GM18870 (cell line): ENCODE measurements at regions not wholly inside any gene's neighbourhood (a gene's known extent, or its start where the extent isn't known, plus 50 kb on each side); places are given as distances from the start of the nearest gene placed in this dataset.

Source experiments
- ATAC-seq: cut with Tn5 transposase; IDR thresholded peaks from one replicate; pipeline ENCODE4 v1.9.1; 2021; ENCODE audit warnings: moderate library complexity; ENCODE audit not compliant: unreplicated experiment

DNA sequence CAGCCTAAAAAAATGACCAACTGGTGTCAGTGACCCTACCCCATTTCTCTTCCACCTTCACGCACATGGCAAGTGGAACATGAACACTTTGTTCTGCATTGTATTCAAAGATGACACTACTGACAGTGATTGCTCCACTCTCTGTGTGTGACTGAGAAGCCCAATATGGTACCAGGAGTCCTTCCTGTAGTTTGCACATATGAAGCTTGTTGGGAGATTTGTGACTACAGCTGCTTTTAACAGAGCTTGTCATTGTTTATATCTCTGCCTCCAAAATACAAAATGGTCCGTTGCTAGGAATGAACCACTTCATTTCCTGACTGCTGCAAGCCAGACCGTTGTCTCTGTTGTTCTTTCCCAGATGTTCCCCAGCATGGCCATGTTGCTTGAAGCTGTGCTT, 140.3 kb upstream of the TCF21 start:
- ATAC-seq = no peak

DNA sequence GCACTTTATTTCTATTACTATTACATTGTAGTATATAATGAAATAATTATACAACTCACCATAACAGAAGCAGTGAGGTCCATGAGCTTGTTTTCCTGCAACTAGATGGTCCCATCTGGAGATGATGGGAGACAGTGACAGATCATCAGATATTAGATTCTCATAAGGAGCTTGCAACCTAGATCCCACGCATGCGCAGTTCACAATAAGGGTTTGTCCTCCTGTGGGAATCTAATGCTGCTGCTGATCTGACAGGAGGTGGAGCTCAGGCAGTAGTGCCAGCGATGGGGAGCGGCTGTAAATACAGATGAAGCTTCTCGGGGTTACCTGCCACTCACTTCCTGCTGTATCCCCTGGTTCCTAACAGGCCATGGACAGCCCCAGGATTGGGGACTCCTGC, 139.5 kb upstream of the TCF21 start:
- no peak for ATAC-seq

DNA sequence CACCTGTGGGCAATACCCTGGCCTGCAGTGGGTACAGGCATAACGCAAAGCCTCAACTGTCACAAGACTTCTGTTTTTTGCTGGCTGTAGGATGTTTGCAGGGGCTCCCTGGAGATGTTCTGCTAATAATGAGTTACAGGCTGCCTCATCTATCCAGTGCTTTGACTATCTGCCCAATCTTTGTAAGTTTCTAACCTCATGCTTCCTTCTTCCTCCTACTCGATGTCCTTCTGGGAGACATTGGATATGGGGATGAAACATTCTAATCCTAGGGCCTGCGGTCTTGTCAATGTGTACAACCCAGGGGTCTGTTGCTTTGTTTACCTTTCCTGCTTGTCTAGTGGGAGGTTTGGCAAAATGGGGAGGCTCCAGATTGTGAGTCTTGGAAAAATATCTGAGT, 136.8 kb upstream of the TCF21 start:
- no peak for ATAC-seq

DNA sequence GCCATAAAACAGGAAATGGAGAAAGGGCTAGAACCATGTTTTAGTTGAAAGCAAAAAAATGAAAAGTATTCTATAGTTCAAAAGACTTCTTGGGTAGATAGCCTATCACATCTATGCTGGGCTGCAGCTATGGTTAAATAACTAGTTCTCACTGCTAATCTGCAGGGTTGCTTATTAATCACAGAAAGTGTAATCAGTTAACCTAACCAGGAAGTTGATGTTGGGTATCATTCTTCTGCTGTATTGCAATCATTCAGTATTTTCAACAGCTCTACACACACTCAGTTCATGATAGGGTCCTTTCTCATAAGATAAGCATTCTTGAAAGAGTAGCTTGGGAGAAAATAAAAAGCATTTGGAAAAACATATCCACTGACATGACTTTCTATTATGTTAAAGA, 135.2 kb upstream of the TCF21 start:
- ATAC-seq = no peak

DNA sequence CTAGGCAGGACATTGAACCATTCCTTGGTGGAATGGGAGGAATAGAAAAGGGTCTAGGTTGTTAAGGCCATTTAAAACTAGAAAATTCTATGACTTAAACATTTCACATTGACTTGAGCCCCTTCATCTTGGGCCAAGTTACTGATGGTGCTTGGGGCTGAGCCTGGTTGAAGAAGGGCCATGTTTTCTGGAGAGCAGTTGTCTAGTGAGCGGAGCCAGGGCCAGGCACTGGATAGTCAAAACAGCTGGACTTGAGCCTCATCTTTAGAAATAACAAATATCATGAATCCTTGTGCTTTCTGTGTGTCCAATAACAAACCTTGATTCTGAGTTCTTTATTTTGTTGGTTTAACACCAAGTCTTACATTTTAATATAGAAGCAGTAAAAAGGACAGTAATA, 134.6 kb upstream of the TCF21 start:
- ATAC-seq = no peak

DNA sequence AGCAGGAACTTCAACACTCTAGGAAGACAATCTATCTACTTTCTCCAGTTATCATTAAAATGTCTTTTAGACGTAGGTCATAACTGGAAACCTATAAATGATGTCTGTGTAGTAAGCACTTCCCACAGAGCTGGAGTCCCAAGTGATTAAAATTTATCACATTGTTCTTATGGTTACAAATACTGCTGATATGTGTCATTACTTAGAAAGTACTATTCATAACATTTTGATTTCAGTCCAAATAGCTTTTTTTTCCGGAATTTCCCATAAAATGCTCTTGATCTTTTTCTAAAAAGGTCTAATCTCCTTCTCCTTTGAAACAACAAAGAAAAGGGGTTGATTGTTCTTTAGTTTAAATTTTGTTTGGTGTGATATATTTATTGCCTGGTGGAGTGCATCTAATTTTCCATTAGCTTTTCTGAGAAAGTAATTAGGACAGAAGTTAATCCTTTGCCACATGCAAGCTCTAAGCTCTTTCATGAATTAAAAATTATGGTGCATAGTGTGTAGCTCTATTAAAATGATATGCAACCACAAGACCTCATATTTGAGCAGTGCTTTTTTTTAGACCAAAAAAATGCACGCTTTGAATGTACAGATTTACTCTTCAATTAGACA, 132.7 kb upstream of the TCF21 start:
- no peak for ATAC-seq

DNA sequence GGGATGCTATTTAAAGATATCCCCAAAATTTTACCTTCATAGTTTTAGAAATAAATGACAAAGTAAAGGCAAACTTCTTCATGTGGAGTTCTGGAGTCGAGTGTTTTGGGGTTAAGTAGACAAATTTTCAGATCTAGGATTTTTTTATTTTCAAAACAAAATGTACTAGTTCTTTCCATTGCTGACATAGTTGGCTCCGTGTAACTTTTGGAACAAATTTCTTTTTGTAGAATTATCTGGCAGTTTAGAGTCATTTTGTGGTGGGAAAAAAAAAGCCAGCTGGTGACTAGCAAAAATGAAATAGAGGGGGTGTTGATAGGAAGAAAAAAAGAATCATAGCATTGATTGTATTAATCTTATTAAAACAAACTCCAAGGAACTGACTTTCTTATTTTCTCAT, 131.6 kb upstream of the TCF21 start:
- ATAC-seq = no peak

DNA sequence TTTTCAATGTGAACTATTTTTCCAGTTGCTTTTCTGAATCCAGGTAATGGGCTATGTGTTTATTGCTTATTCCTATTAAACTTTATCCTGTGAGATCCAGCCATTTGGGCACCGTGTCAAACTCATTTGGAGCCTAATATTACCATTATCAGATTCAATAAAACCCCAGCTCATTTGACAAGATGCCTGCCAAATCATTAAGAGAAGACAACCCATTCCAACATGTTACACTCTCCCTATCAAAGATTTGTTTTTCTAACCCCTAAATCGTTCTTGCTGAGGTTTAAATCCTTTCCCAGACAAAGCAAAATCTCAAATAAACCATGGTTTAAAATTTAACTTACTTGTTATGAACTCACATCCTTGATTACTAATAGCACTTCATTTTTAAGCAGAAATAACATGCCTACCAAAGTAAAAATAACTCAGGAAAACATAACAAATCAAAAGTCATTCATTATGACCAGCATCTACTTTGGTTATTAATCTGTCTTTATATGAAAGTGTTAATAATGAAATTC, 130.0 kb upstream of the TCF21 start:
- no peak for ATAC-seq

DNA sequence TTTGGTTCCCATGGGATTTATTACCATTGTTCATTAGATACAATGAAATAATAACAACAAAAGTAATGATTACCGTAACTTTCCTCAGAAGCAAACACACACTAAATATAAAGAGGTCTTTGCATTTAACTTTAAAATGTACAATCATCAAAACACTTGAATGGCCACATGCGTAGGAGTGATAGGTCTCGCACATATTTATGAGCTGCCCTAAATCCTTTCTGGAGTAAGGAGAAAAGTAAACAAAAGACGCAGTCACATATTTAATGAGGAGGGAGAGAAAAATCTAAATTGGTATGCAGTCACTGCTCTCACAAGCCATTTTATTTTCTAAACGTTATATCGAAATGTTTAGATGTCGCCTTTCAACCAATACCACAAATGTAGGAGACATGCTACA, 129.4 kb upstream of the TCF21 start:
- ATAC-seq = no peak

DNA sequence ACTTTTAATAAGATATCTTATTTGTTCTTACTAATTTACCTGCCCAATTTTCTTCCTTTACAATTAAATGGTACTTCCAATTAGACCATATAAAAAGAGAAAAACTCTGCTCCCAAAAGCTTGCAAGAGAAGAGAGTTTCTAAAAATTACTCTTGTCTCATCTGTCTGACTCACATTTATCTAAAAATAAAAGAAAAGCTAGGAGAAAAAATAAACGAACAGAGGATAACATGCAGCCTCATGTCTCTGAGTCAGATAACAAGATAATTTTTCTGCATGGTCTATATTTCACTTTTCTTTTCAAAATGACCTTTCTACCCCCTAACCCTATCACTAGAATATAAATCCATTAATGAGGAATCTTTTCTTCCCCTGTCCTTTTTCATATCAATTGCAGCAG, 127.2 kb upstream of the TCF21 start:
- ATAC-seq = no peak

DNA sequence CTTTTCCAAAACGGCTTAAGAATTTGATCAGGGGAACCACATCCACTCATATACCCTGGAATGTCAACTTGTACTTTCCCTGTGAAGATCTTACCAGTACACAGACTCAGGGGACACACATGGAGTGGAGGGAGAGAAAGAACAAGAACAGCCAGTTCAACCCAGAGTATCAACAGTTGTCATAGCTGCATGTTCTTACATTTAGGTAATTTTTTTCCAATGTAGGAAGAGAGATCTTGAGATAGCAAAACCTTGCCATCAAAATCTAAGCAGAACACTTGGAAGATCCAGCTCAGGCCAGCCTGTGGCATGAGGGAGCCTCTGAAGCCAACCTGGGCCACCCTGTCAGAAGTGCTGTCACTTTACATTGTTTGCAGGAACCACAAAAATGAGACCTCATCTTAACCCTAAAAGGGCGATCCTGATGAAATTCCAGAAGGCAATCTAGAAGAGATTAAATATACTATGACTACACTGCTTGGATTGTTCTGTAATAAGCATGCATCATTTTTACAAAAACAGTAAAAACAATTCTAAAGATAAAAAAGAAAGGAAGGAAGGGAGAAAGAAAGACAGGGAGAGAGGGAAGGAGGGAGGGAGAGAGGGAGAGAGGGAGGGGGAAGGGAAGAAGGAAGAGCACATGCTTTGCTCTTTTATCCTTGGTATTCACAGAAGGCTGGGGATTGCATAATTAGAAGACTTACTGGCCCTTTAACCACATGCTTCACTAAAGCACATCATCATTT, 124.7 kb upstream of the TCF21 start:
- no peak for ATAC-seq

DNA sequence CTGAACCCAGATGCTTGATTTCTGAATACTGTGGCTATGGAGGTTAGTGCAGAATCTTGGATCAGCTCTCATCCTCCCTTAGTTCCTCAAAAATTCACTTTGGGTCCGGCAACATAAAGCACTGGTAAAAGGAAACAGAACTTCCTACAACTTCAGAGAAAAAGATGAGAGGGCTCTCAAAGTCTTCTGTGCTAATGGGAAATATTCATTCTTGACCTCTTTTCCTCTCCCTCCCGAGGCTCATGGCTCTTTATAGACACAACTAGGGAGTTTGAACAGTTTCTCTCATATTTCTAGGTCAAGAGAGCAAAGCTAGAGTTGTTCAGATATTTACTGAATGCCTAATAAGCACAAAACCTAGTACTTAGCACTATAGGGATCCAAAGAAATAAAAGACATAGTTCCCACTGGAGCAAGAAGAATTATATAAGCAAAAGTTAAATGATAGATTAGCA, 124.1 kb upstream of the TCF21 start:
- ATAC-seq = no peak

DNA sequence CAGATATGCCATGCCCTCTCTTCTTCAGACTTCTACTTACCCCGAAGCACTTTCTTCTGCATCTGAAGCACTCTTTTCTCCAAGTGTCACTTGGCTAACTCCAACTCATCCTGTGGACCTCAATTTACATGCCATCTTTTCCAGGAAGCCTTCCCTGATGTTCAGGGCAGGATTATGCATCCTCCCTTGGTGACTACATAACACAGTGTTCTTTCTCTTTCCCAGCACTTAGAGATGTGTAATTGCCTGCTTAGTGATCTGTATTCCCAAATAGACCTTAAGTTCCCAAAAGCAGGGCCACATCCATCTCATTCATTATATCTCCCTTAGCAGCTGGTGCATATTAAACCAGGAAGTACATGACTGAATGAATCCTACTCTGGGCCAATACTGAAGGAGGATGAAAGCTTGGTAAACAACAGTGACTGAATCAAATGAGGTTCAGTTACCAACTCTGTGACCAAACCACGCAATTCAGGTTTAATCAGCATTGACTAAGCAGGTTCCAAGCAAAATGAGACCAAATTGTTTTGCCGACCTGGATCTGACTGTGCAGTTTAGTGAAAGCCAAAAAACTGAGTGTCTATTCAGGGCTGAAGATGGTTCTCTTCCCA, 121.4 kb upstream of the TCF21 start:
- ATAC-seq = no peak

DNA sequence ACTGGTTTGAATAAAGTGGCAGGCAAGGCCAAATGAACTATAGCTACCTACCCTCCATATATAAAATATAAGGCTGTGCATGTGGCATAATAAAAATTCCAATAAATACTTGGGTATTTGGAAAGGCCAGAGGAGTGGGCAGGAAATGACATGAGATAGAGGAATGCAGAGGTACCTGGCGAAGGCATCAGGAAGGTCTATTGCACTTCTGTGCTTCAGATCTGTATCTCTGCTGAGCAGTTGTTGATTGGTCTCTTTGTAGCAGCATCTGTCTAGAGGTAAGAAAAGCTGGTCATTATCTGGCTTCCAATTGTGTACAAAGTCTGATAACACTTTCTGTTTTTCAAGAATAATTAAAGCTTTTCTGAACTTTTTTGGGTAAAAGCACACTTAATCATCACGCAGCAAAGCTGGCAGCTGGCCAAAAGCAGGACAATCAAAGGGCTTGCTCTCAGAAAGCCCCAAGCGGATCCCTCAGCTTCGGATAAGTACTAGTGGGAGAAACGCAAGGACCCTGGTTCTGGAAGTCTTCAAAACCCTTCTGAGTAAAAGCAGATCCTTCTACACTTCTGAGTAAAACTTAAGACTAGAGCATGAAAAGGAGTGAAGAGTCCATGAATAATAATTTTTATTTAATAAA, 120.1 kb upstream of the TCF21 start:
- no peak for ATAC-seq

DNA sequence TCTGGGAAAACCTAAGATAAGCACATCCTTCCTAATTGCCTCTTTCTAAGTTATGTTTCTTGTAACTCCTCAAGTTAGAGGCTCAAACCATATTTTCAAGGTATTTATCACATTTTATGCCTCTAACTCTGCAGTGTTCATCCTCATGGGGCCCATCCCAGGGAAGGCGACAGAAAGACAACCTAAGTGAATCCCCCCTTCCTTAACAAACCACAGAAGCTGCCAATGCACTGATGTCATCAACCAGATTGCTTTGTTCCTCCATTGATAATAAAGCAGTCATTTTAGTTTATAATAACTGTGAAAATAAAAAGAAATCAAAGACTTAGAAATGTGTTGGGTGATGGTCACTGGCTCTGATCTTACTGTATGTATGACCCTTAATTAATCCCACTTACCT, 119.5 kb upstream of the TCF21 start:
- no peak for ATAC-seq

DNA sequence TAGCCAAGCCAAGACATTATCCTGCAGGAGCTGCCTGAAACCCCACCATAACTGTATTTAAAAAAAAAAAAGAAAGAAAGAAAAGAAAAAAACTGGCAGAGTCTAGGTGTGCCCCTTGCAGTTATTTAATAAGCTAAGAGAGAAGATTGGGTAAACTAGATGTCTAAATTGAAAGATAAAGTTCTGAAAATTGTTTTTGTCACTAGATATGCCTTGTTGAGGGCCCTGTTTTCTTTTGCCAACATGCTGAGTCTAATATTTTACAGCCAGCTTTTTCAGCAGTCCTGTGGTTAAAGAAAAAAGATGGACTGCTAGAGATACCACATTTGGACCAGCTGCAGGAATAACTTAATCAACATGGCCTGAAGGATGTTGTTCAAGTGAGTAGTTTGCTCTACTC, 116.3 kb upstream of the TCF21 start:
- ATAC-seq = no peak

DNA sequence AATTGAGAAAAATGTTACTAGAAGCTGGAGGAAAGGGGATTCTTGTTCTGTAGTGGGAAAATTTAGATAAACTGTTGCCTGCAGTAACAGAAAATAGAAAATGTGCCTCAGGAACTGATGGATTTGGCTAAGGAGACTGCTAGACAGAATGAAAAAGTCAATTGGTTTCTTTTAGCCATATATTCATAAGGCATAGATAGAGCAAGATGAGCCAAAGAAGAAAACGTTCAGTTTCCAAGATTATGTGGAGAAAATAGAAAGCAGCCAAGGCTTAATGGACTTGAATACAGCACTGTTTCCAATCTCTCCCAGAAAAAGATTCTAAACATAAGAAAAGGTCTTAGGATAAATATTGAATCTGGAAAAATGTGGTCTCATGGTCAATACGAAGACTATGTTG, 115.1 kb upstream of the TCF21 start:
- no peak for ATAC-seq

DNA sequence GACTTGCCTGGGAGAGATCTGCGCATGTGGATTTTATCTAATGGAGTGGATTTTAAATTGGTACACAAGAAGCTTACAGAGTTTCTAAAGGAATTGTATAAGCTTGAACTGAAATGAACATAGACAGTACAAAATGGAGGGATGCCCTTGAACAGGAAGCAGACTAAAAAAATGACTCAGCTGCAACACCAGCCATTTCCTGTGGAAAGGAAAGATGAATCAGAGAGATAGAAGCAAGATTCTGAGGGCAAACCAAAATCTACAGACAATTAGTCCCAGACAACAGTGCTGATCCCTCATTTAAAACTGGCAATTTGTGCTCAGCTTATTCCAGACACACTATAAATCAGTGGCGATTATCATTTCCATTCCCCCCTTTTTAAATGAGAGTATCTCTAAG, 114.6 kb upstream of the TCF21 start:
- ATAC-seq = no peak

DNA sequence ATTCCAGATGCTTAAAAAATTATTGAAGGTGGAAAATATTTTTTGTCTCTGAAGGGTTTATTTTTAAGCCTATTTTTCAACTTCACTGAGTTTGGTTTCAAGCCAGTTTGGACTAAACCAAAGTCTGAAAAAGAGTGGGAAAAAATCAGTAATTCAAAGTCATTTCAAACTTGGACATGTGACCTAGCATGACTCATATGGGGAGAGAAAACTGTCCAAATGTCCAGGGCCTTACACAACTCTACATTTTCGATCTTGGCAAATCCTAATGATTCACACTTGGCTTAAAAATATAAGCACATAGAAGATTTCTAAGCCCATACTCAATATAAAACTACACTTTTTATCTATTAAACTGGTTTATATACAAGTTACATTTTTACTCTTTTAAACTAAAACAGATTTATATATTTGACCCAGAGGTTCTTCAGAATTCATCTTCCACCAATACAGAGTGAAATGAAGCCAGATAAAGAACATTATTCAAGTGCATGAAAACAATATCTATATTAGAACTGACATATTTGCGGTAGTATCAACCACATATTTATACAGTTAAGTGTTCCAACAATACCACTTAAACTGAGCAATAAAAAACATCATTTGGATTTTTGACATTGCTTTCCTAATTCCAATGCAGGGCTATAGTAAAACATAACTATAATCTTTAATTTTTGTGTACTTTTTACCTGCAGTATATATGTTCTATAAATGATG, 110.3 kb upstream of the TCF21 start:
- ATAC-seq = no peak

DNA sequence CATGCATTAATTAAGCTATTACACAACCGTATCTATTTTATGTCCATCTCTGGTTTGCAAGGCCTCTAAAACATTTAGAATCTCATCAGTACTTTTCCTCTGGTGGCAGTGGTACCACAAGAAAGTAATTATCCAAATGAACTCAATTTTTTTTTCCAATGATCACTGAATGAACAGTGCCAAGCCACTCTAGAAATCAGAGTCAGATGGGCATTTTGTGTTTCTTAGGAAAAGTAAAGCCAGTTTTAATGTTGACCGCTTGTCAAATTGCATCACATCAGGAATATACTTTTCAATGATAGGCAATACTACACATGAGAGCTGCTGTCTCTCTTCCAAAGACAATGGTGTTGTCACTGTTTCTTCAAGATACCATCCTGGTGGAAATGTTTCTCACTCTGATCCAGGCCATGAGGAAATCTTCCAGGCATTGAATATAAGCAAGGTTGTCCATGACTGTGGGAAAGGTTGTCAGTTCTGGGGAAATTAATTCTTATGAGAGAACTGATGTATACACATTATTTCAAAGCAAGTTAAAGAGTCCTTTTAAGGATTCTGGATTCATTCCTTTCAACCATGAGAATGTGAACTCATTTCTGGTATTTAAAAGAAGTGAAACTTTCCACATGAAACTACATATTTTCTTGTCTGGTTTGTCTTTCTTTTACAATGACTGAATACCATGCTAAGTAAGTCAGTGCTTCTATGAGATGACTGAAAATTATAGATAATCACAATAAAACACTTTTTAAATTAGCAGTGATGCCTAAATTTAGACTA, 108.8 kb upstream of the TCF21 start:
- no peak for ATAC-seq
